Activated naive CD4-positive, alpha-beta T cell treated with anti-CD3 and anti-CD28 coated beads for 36 hours (primary cell): ENCODE measurements at regions not wholly inside any gene's neighbourhood (a gene's known extent, or its start where the extent isn't known, plus 50 kb on each side); places are given as distances from the start of the nearest gene placed in this dataset.

Source experiments
- CTCF ChIA-PET: fragments of 350-600 bp; sonication (Branson Sonifier 250); formaldehyde crosslinking; loops from one replicate; lab custom pipeline; 2021; ENCODE audit warnings: antibody characterized with exemption; lab: Charles Lee
- DNase-seq: peaks from one replicate; pipeline ENCODE4 v3.0.0-alpha.2; 2020
- H3K27ac Mint-ChIP-seq: one replicate; pipeline ENCODE4 v1.8.0; 2021; ENCODE audit warnings: mild to moderate bottlenecking, mixed read lengths
- H3K27me3 Mint-ChIP-seq: one replicate; pipeline ENCODE4 v1.8.0; 2021; ENCODE audit warnings: low read depth, mixed read lengths
- H3K36me3 Mint-ChIP-seq: one replicate; pipeline ENCODE4 v1.8.0; 2021; ENCODE audit warnings: low read depth, mixed read lengths
- H3K4me1 Mint-ChIP-seq: one replicate; pipeline ENCODE4 v1.8.0; 2021; ENCODE audit warnings: low read depth, mixed read lengths
- H3K4me3 Mint-ChIP-seq: one replicate; pipeline ENCODE4 v1.8.0; 2021; ENCODE audit warnings: mild to moderate bottlenecking, moderate library complexity, mixed read lengths
- H3K9me3 Mint-ChIP-seq: one replicate; pipeline ENCODE4 v1.8.0; 2021; ENCODE audit warnings: mixed read lengths
- intact Hi-C: fragments of 100-400 bp; cut with micrococcal nuclease; formaldehyde crosslinking; loops from one replicate; pipeline ENCODE4 v1.15.1; 2023

DNA sequence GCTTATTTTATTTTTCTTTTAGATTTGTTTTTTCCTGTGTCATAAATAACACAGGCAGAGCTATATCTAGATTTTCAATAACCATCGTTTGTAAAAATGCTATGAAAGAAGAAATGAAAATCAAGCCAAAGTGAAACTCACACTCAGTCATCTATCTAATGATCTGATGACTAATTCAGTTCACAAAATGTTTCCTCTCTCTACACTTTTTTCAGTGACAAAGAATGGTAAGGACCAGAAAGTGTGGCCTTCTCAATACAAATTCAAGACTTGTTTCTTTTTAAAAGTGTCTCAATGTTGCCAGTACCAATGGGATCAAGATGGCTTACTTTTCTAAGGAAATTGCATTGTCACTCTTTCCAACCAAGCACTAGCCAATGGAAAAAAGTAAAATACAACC lies 282.8 kb upstream of the PKN2 start:
- no peak for DNase-seq
- intact Hi-C loops: loop anchor here (5.0 kb wide), 1 partner anchor 316 kb away; no protein-coding TSS in a partner anchor
- Mint-ChIP-seq H3K4me1 (no peaks in the 10 kb centered on the region), H3K4me3 (no peak overlapping the region), H3K9me3 (no peaks in the 10 kb centered on the region), H3K27ac (no peak overlapping the region), H3K27me3 (no peaks in the 10 kb centered on the region), H3K36me3 (no peaks in the 10 kb centered on the region)
- CTCF ChIA-PET: interaction anchor here (0.7 kb wide), 1 partner anchor 566 kb away, joined by 3 read pairs; no protein-coding TSS in a partner anchor

DNA sequence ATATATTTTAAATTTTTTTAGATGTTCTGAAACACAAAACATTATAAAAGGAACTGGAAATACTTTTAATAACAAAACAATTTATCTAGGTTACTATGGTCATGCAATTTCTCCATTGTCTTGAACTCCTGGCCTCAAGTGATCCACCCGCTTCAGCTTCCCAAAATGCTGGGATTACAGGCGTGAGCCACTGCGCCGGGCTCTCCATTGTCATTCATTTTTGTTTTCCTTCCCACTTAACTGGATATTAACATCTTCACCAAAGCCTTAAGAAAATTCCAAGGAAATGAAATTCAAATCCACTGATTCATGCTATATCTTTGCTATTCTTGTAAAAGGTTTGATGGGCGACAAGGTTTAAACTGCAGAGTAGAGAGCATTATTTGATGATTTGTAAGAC lies 279.5 kb upstream of the PKN2 start:
- H3K4me3 Mint-ChIP-seq: no peak overlapping the region
- CTCF ChIA-PET: no interaction called here
- peaks cover 5% of the 10 kb centered on the region for H3K9me3 Mint-ChIP-seq
- intact Hi-C loops: loop anchor here (5.0 kb wide), 1 partner anchor 313 kb away; no protein-coding TSS in a partner anchor
- no peaks in the 10 kb centered on the region for H3K4me1 Mint-ChIP-seq
- no peaks in the 10 kb centered on the region for H3K27me3 Mint-ChIP-seq
- H3K27ac Mint-ChIP-seq: no peak overlapping the region
- no peaks in the 10 kb centered on the region for H3K36me3 Mint-ChIP-seq
- DNase-seq: no peak

GRCh38 chr1:88407248-88407647 lies 276.8 kb upstream of the PKN2 start:
- Mint-ChIP-seq H3K36me3 (no peaks in the 10 kb centered on the region), H3K27ac (no peak overlapping the region), H3K4me1 (no peaks in the 10 kb centered on the region), H3K4me3 (no peak overlapping the region), H3K27me3 (no peaks in the 10 kb centered on the region), H3K9me3 (peaks cover 5% of the 10 kb centered on the region)
- intact Hi-C loops: no loop called here
- DNase-seq: no peak
- CTCF ChIA-PET: no interaction called here

DNA sequence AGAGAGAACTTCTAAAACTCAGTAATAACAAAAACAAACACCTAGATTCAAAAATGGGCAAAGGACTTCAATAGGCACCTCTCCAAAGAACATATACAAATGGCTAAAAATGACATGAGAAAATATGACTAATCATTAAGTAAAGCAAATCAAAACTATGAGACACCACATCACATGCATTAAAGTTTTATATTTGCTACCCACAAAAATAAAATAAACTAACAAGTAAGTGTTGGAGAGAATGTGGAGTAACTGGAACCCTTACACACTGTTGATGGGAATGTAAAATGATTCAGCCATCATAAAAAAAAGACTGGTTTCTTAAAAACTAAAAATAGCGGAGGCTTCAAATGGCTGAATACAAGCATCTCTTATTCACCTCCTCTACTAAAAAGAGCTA lies 262.1 kb upstream of the PKN2 start:
- intact Hi-C loops: no loop called here
- H3K36me3 Mint-ChIP-seq: no peaks in the 10 kb centered on the region
- H3K4me1 Mint-ChIP-seq: no peaks in the 10 kb centered on the region
- no peaks in the 10 kb centered on the region for H3K27me3 Mint-ChIP-seq
- peaks cover 17% of the 10 kb centered on the region for H3K9me3 Mint-ChIP-seq
- no peak overlapping the region for H3K27ac Mint-ChIP-seq
- CTCF ChIA-PET: no interaction called here
- DNase-seq: no peak
- H3K4me3 Mint-ChIP-seq: no peak overlapping the region

DNA sequence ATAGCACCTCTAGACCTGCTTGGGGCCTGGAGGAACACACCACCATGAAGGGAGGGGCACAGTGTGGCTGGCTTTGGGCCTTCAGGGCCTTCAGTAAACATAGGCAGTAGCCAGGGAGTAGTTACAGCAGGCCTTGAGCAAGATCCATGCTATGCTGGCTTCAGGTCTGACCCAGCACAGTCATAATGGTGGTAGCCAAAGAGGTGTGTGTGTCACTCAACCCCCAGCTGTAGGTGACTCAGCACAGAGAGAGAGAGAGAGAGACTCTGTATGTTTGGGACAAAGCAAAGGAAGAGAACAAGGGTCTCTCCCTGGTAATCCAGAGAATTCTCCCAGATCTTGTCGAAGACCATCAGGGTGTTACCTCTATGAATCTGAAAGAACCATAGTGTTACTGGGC lies 250.5 kb upstream of the PKN2 start:
- DNase-seq: no peak
- CTCF ChIA-PET: no interaction called here
- intact Hi-C loops: no loop called here
- H3K4me3 Mint-ChIP-seq: no peak overlapping the region
- H3K4me1 Mint-ChIP-seq: no peaks in the 10 kb centered on the region
- H3K9me3 Mint-ChIP-seq: peaks cover 12% of the 10 kb centered on the region
- no peaks in the 10 kb centered on the region for H3K36me3 Mint-ChIP-seq
- H3K27me3 Mint-ChIP-seq: no peaks in the 10 kb centered on the region
- H3K27ac Mint-ChIP-seq: no peak overlapping the region

- no peak overlapping the region for H3K4me3 Mint-ChIP-seq
- H3K27me3 Mint-ChIP-seq: no peaks in the 10 kb centered on the region
- no peak overlapping the region for H3K27ac Mint-ChIP-seq
- no peaks in the 10 kb centered on the region for H3K36me3 Mint-ChIP-seq
- CTCF ChIA-PET: no interaction called here
- DNase-seq: no peak
- peaks cover 14% of the 10 kb centered on the region for H3K9me3 Mint-ChIP-seq
- no peaks in the 10 kb centered on the region for H3K4me1 Mint-ChIP-seq
- intact Hi-C loops: no loop called here
Observed at GRCh38 chr1:88434836-88435235, 249.2 kb upstream of the PKN2 start.

DNA sequence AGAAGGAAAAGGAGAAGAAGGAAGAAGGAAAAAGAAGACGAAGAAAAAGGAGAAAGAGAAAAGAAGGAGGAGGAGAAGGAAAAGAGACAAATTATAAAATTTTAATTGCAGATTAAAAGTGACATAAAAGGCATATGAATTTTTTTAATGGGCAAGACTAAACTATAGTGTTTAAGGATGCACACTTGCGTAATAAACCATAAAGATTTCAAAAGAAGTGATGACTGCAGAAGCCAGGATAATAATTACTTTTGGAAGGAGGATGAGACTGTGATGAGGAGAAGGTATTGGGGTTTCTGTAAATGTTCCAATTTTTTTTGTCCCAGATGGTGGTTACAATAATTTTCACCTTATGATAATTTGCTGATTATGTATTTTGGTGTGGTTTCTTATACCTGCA lies 243.1 kb upstream of the PKN2 start:
- H3K9me3 Mint-ChIP-seq: peaks cover 8% of the 10 kb centered on the region
- no peak overlapping the region for H3K27ac Mint-ChIP-seq
- H3K4me3 Mint-ChIP-seq: no peak overlapping the region
- H3K27me3 Mint-ChIP-seq: no peaks in the 10 kb centered on the region
- intact Hi-C loops: no loop called here
- H3K36me3 Mint-ChIP-seq: no peaks in the 10 kb centered on the region
- no peak for DNase-seq
- H3K4me1 Mint-ChIP-seq: no peaks in the 10 kb centered on the region
- CTCF ChIA-PET: interaction anchor here (0.6 kb wide), 1 partner anchor 122 kb away, joined by 3 read pairs; no protein-coding TSS in a partner anchor

DNA sequence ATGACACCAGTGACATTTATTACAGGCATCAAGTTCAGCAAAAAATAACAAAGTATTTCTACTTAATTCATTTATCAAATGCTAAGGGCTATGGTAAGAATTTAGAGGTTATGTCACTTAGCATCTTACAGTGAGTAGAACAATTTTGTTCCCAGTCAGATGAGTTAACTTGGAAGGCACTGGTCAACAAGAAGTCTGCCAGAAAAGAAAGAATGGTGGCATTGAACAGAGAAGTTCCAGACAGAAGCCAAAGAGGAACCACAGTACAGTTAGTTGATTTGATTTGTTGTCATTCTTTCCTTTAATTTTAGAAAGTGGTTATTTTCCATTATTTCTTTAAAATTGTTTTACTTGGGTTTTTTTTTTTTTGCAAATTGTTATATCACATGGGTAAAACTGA lies 232.2 kb upstream of the PKN2 start:
- Mint-ChIP-seq H3K4me1 (no peaks in the 10 kb centered on the region), H3K9me3 (peaks cover 3% of the 10 kb centered on the region), H3K36me3 (no peaks in the 10 kb centered on the region), H3K4me3 (no peak overlapping the region), H3K27ac (no peak overlapping the region), H3K27me3 (no peaks in the 10 kb centered on the region)
- no peak for DNase-seq
- CTCF ChIA-PET: no interaction called here
- intact Hi-C loops: no loop called here

GRCh38 chr1:88453295-88453694 lies 230.8 kb upstream of the PKN2 start:
- intact Hi-C loops: no loop called here
- Mint-ChIP-seq H3K36me3 (no peaks in the 10 kb centered on the region), H3K4me1 (no peaks in the 10 kb centered on the region), H3K9me3 (peaks cover 3% of the 10 kb centered on the region), H3K27ac (no peak overlapping the region), H3K27me3 (no peaks in the 10 kb centered on the region), H3K4me3 (no peak overlapping the region)
- no peak for DNase-seq
- CTCF ChIA-PET: no interaction called here

GRCh38 chr1:88454781-88455180 lies 229.3 kb upstream of the PKN2 start:
- H3K36me3 Mint-ChIP-seq: no peaks in the 10 kb centered on the region
- no peaks in the 10 kb centered on the region for H3K4me1 Mint-ChIP-seq
- intact Hi-C loops: no loop called here
- no peak overlapping the region for H3K27ac Mint-ChIP-seq
- peaks cover 3% of the 10 kb centered on the region for H3K27me3 Mint-ChIP-seq
- no peak for DNase-seq
- H3K4me3 Mint-ChIP-seq: no peak overlapping the region
- CTCF ChIA-PET: no interaction called here
- peaks cover 2% of the 10 kb centered on the region for H3K9me3 Mint-ChIP-seq

DNA sequence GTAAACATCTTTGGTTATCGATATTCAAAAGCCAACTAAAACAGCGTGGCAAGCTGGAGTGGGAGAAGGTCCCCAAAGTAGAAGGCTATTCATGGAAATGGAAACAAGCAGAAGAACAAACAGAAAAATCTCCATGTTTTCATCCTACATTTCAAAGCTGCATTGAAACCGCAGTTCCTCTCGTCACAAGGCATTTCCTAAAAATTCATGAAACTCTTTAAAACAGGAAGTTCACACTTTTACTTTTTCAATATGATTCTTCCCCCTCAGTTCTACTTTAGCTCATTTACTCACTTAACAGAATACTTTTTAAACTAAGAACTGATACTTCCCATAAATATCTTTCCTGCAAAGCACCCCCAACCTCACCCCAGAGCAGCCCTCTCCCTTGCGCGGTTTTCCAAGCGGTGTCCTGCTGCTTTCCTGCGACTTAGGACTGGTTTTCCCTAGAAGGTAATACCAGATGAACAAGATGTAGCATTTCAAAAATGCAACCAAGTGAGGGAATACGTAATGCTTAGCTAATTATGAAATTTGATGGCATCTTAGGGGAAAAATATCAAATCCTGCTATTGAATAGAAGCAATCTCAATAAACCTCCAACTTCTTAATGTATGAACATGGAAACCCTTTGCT lies 228.3 kb upstream of the PKN2 start:
- Mint-ChIP-seq H3K27me3 (peaks cover 3% of the 10 kb centered on the region), H3K4me1 (no peaks in the 10 kb centered on the region), H3K4me3 (no peak overlapping the region), H3K27ac (no peak overlapping the region), H3K36me3 (no peaks in the 10 kb centered on the region), H3K9me3 (no peaks in the 10 kb centered on the region)
- intact Hi-C loops: no loop called here
- DNase-seq: no peak
- CTCF ChIA-PET: no interaction called here

DNA sequence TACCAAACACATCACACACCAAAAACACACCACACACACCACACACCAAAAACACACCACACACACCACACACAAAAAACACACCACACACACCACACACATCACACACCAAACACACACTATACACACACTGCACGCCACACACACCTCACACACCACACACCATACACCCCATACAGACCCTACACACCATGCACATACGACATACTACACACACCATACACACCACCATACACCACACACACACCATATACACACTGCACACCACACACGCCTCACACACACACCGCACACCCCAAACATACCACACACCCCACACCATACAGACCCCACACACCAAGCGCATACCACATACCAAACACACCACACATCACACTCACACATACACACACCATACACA lies 226.9 kb upstream of the PKN2 start:
- CTCF ChIA-PET: no interaction called here
- peaks cover 8% of the 10 kb centered on the region for H3K27me3 Mint-ChIP-seq
- H3K27ac Mint-ChIP-seq: no peak overlapping the region
- intact Hi-C loops: no loop called here
- DNase-seq: no peak
- no peaks in the 10 kb centered on the region for H3K36me3 Mint-ChIP-seq
- H3K9me3 Mint-ChIP-seq: no peaks in the 10 kb centered on the region
- H3K4me1 Mint-ChIP-seq: no peaks in the 10 kb centered on the region
- H3K4me3 Mint-ChIP-seq: no peak overlapping the region

DNA sequence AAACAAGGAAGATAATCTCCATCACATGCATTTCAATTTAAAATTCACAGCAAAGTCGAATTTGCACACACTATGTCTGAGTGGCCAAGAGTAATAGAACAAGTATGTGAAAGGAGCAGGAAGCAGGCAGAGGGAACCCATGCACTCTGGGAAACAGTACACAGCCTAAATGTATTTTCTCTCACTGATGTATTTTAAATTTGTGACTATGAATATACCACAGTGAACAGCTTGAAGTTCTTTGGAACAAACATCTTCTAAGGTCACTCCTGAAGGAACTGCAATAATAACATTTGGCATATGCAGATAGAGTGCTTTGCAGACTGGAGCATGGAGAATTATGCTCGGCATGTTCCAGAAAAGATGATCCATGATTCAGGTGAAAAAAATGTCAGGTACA lies 223.1 kb upstream of the PKN2 start:
- Mint-ChIP-seq H3K27ac (no peak overlapping the region), H3K4me3 (no peak overlapping the region), H3K36me3 (no peaks in the 10 kb centered on the region), H3K27me3 (peaks cover 25% of the 10 kb centered on the region), H3K4me1 (no peaks in the 10 kb centered on the region), H3K9me3 (no peaks in the 10 kb centered on the region)
- DNase-seq: no peak
- intact Hi-C loops: loop anchor here (10.0 kb wide), 1 partner anchor 276 kb away; no protein-coding TSS in a partner anchor
- CTCF ChIA-PET: no interaction called here
